ENCODE measurements at regions not wholly inside any gene's neighbourhood (a gene's known extent, or its start where the extent isn't known, plus 50 kb on each side); places are given as distances from the start of the nearest gene placed in this dataset.

GRCh38 chr5:34533582-34534522 is 122.3 kb upstream of the RAI14 start:
- TF ChIP-seq EZH2 (IDR thresholded peaks at IDR 0.05; ENCODE audit: borderline replicate concordance, low read length): no peak
- TF ChIP-seq CTCF (conservative IDR thresholded peaks at IDR 0.05 in 1 of 2, IDR thresholded peaks at IDR 0.05 in 1 of 2; ENCODE audit: extremely low read depth in 1 of 2, insufficient read depth in 1 of 2, low read depth in 1 of 2, low read length in 2 of 2): no peak
